ENCODE measurements at regions not wholly inside any gene's neighbourhood (a gene's known extent, or its start where the extent isn't known, plus 50 kb on each side); places are given as distances from the start of the nearest gene placed in this dataset.

- no peak overlapping the region for H3K27ac ChIP-seq (ENCODE audit: insufficient read depth, low read length)
These were observed 332.1 kb upstream of the SORCS1 start for GRCh38 chr10:107496594-107496993.

GRCh38 chr10:107492389-107492788 is 327.9 kb upstream of the SORCS1 start:
- Histone ChIP-seq H3K9me3 (ENCODE audit: control insufficient read depth, insufficient read depth, low read depth, low read length) (no peaks in the 10 kb centered on the region), H3K27ac (ENCODE audit: insufficient read depth, low read length) (no peak overlapping the region), H2AFZ (ENCODE audit: low read length) (no peak overlapping the region), H3K4me2 (ENCODE audit: extremely low read depth, insufficient read depth, low read length) (no peak overlapping the region), H3K9ac (ENCODE audit: insufficient read depth, low read length) (no peak overlapping the region), H3K4me1 (ENCODE audit: control insufficient read depth, extremely low read depth, insufficient read depth, low read length) (no peaks in the 10 kb centered on the region), H4K20me1 (ENCODE audit: control insufficient read depth, extremely low read depth, insufficient read depth, low read length) (no peaks in the 10 kb centered on the region), H3K4me3 (replicated peaks in 1 of 4; ENCODE audit: control extremely low read depth in 1 of 4, insufficient read depth in 1 of 4, low read depth in 3 of 4, low read length in 4 of 4) (no peak overlapping the region), H3K79me2 (ENCODE audit: control insufficient read depth, insufficient read depth, low read length) (no peaks in the 10 kb centered on the region), H3K27me3 (ENCODE audit: control insufficient read depth, insufficient read depth, low read length) (no peaks in the 10 kb centered on the region), H3K36me3 (ENCODE audit: control insufficient read depth, insufficient read depth, low read length) (no peaks in the 10 kb centered on the region)
- no peak for DNase-seq (ENCODE audit: low read depth in 2 of 2)
- TF ChIP-seq EZH2 (IDR thresholded peaks at IDR 0.05; ENCODE audit: low read length, missing control alignments) (no peak), CTCF (conservative IDR thresholded peaks at IDR 0.05 in 1 of 2, IDR thresholded peaks at IDR 0.05 in 1 of 2; ENCODE audit: low read depth in 1 of 2, low read length in 2 of 2) (no peak)

More at GRCh38 chr10:107496594-107496993, 332.1 kb upstream of the SORCS1 start:
- Histone ChIP-seq H4K20me1 (ENCODE audit: control insufficient read depth, extremely low read depth, insufficient read depth, low read length) (no peaks in the 10 kb centered on the region), H3K27me3 (ENCODE audit: control insufficient read depth, insufficient read depth, low read length) (no peaks in the 10 kb centered on the region), H3K79me2 (ENCODE audit: control insufficient read depth, insufficient read depth, low read length) (no peaks in the 10 kb centered on the region), H3K9ac (ENCODE audit: insufficient read depth, low read length) (no peak overlapping the region), H3K9me3 (ENCODE audit: control insufficient read depth, insufficient read depth, low read depth, low read length) (no peaks in the 10 kb centered on the region), H3K36me3 (ENCODE audit: control insufficient read depth, insufficient read depth, low read length) (no peaks in the 10 kb centered on the region), H3K4me2 (ENCODE audit: extremely low read depth, insufficient read depth, low read length) (no peak overlapping the region), H2AFZ (ENCODE audit: low read length) (no peak overlapping the region), H3K4me3 (replicated peaks in 1 of 4; ENCODE audit: control extremely low read depth in 1 of 4, insufficient read depth in 1 of 4, low read depth in 3 of 4, low read length in 4 of 4) (no peak overlapping the region), H3K4me1 (ENCODE audit: control insufficient read depth, extremely low read depth, insufficient read depth, low read length) (no peaks in the 10 kb centered on the region)
- peak; percentile 1 to 9 for DNase-seq (ENCODE audit: low read depth in 2 of 2)
- TF ChIP-seq EZH2 (IDR thresholded peaks at IDR 0.05; ENCODE audit: low read length, missing control alignments), result no peak
- TF ChIP-seq CTCF (conservative IDR thresholded peaks at IDR 0.05 in 1 of 2, IDR thresholded peaks at IDR 0.05 in 1 of 2; ENCODE audit: low read depth in 1 of 2, low read length in 2 of 2), result no peak

DNA sequence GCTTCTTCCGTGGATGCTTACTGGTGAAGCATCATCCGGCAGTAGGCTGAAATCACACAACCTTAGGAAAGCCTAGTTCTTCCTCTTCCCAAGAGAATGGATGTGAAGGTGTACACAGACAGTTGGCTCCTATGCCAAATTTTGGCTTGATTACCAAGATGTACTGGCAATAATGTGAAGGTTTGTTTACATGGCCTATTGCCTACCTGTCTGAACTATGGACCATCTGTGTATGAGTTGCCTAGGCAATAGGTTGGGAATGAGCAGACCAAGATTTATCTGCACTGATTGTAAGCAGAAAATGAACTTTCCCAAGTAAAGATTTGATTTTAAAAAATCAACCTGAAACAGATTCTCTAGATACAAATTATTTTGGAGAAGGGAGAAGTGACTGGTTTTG is 325.9 kb upstream of the SORCS1 start:
- H3K36me3 ChIP-seq (ENCODE audit: control insufficient read depth, insufficient read depth, low read length), result no peaks in the 10 kb centered on the region
- no peak overlapping the region for H3K27ac ChIP-seq (ENCODE audit: insufficient read depth, low read length)
- no peak for DNase-seq (ENCODE audit: low read depth in 2 of 2)
- H2AFZ ChIP-seq (ENCODE audit: low read length), result no peak overlapping the region
- H3K9ac ChIP-seq (ENCODE audit: insufficient read depth, low read length), result no peak overlapping the region
- no peak overlapping the region for H3K4me3 ChIP-seq (replicated peaks in 1 of 4; ENCODE audit: control extremely low read depth in 1 of 4, insufficient read depth in 1 of 4, low read depth in 3 of 4, low read length in 4 of 4)
- H3K79me2 ChIP-seq (ENCODE audit: control insufficient read depth, insufficient read depth, low read length), result no peaks in the 10 kb centered on the region
- no peaks in the 10 kb centered on the region for H3K4me1 ChIP-seq (ENCODE audit: control insufficient read depth, extremely low read depth, insufficient read depth, low read length)
- no peak overlapping the region for H3K4me2 ChIP-seq (ENCODE audit: extremely low read depth, insufficient read depth, low read length)
- no peaks in the 10 kb centered on the region for H3K9me3 ChIP-seq (ENCODE audit: control insufficient read depth, insufficient read depth, low read depth, low read length)
- H3K27me3 ChIP-seq (ENCODE audit: control insufficient read depth, insufficient read depth, low read length), result no peaks in the 10 kb centered on the region
- H4K20me1 ChIP-seq (ENCODE audit: control insufficient read depth, extremely low read depth, insufficient read depth, low read length), result no peaks in the 10 kb centered on the region
- TF ChIP-seq CTCF (conservative IDR thresholded peaks at IDR 0.05 in 1 of 2, IDR thresholded peaks at IDR 0.05 in 1 of 2; ENCODE audit: low read depth in 1 of 2, low read length in 2 of 2), result no peak
- no peak for TF ChIP-seq EZH2 (IDR thresholded peaks at IDR 0.05; ENCODE audit: low read length, missing control alignments)

Measured in fibroblast of lung (primary cell).